22Rv1 (cell line): ENCODE measurements at regions not wholly inside any gene's neighbourhood (a gene's known extent, or its start where the extent isn't known, plus 50 kb on each side); places are given as distances from the start of the nearest gene placed in this dataset.

Experiments
- ZFX ChIP-seq: fragments of 450-650 bp; IDR thresholded peaks from 2 replicates; pipeline ENCODE4 v1.6.1; 2017; ENCODE audit warnings: antibody characterized with exemption, borderline replicate concordance
- TF ChIP-seq, protein P1 (sequence below): fragments of 450-650 bp; IDR thresholded peaks from 2 replicates; pipeline ENCODE4 v1.5.1; 2017; ENCODE audit warnings: mild to moderate bottlenecking

DNA sequence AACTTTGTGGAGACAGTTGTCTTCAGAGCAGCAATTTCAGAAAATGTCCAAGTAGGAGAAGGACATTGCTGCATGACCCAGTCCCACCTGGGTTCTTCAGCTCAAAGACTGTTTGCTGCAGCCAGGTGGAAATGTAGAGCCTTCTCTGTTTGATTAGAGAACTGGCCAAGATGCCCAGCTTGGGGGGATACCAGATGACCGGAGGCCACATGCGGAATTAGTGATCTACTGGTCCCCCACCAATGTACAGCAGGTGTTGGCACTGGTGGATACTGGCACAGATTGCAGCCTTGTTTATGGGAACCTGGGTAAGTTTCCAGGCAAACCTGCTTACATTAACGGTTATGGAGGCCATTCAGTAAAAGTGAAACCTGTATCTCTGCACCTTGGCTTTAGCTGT is 555.3 kb downstream of the SLC6A15 start:
- TF ChIP-seq, protein P1, sequence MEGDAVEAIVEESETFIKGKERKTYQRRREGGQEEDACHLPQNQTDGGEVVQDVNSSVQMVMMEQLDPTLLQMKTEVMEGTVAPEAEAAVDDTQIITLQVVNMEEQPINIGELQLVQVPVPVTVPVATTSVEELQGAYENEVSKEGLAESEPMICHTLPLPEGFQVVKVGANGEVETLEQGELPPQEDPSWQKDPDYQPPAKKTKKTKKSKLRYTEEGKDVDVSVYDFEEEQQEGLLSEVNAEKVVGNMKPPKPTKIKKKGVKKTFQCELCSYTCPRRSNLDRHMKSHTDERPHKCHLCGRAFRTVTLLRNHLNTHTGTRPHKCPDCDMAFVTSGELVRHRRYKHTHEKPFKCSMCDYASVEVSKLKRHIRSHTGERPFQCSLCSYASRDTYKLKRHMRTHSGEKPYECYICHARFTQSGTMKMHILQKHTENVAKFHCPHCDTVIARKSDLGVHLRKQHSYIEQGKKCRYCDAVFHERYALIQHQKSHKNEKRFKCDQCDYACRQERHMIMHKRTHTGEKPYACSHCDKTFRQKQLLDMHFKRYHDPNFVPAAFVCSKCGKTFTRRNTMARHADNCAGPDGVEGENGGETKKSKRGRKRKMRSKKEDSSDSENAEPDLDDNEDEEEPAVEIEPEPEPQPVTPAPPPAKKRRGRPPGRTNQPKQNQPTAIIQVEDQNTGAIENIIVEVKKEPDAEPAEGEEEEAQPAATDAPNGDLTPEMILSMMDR, result no peak
- TF ChIP-seq ZFX, result no peak
